ENCODE measurements at regions not wholly inside any gene's neighbourhood (a gene's known extent, or its start where the extent isn't known, plus 50 kb on each side); places are given as distances from the start of the nearest gene placed in this dataset.

- no peak overlapping the region for H3K4me3 ChIP-seq (ENCODE audit: low read depth in 2 of 2, low read length in 1 of 2)
- H3F3A ChIP-seq (replicated peaks; ENCODE audit: insufficient read depth), result no peaks in the 10 kb centered on the region
- H3K9ac ChIP-seq, result no peak overlapping the region
- H3K79me2 ChIP-seq (ENCODE audit: insufficient read depth), result no peaks in the 10 kb centered on the region
- 3% methylated on average over 3 of the region's 3 CpGs for WGBS (ENCODE audit: low lambda C conversion rate)
- no peak for DNase-seq
- no peaks in the 10 kb centered on the region for H3K27me3 ChIP-seq (ENCODE audit: insufficient read depth)
- no peaks in the 10 kb centered on the region for H3K9me3 ChIP-seq
- H3K36me3 ChIP-seq (replicated peaks in 1 of 2; ENCODE audit: control insufficient read depth in 1 of 2, insufficient read depth in 2 of 2, low read length in 1 of 2), result no peaks in the 10 kb centered on the region
- no peaks in the 10 kb centered on the region for H3K4me1 ChIP-seq (ENCODE audit: control insufficient read depth in 1 of 2, insufficient read depth in 2 of 2, low read depth in 1 of 2, low read length in 1 of 2)
- no peaks in the 10 kb centered on the region for H4K20me1 ChIP-seq (ENCODE audit: insufficient read depth)
- H2AFZ ChIP-seq (ENCODE audit: low read depth), result no peak overlapping the region
- TF ChIP-seq RCOR1 (IDR thresholded peaks at IDR 0.05; ENCODE audit: low read length) (no peak), TAF1 (IDR thresholded peaks at IDR 0.05; ENCODE audit: borderline replicate concordance, low read depth, low read length) (no peak), NRF1 (IDR thresholded peaks at IDR 0.05; ENCODE audit: low read depth, low read length) (no peak), MAX (IDR thresholded peaks at IDR 0.05; ENCODE audit: low read depth) (no peak), ELF1 (IDR thresholded peaks at IDR 0.05) (no peak), RFX5 (IDR thresholded peaks at IDR 0.05; ENCODE audit: low read length) (no peak), SIN3A (IDR thresholded peaks at IDR 0.05; ENCODE audit: borderline replicate concordance, low read depth, low read length) (no peak), TEAD4 (IDR thresholded peaks at IDR 0.05; ENCODE audit: borderline replicate concordance, insufficient read depth) (no peak), RAD21 (IDR thresholded peaks at IDR 0.05; ENCODE audit: low read length) (no peak), POLR2AphosphoS5 (IDR thresholded peaks at IDR 0.05; ENCODE audit: low read depth, low read length) (no peak), NFIC (IDR thresholded peaks at IDR 0.05; ENCODE audit: borderline replicate concordance) (no peak), GABPA (IDR thresholded peaks at IDR 0.05; ENCODE audit: low read depth) (no peak), ZBTB33 (IDR thresholded peaks at IDR 0.05; ENCODE audit: borderline replicate concordance, low read depth) (no peak), USF2 (IDR thresholded peaks at IDR 0.05; ENCODE audit: borderline replicate concordance, low read depth, low read length) (no peak), SMC3 (IDR thresholded peaks at IDR 0.05; ENCODE audit: low read depth, low read length) (no peak), FOXM1 (IDR thresholded peaks at IDR 0.05; ENCODE audit: low read depth) (no peak), JUND (IDR thresholded peaks at IDR 0.05) (no peak), CHD2 (IDR thresholded peaks at IDR 0.05; ENCODE audit: low read length, partially characterized antibody) (no peak)
- H3K27ac ChIP-seq (ENCODE audit: low read depth in 2 of 2, low read length in 1 of 2), result no peak overlapping the region
- POLR2A ChIA-PET, result no interaction called here
- CTCF ChIA-PET, result no interaction called here
- no peaks in the 10 kb centered on the region for H3K9me2 ChIP-seq
- no peak overlapping the region for H3K4me2 ChIP-seq
These were observed 147.9 kb upstream of the SAMSN1 start for GRCh38 chr21:14693997-14694396.

GRCh38 chr21:14691914-14692313, 145.8 kb upstream of the SAMSN1 start:
- DNase-seq, result no peak
- TF ChIP-seq FOXJ3 (CRISPR knock-in tag; IDR thresholded peaks at IDR 0.05) (no peak), RXRA (IDR thresholded peaks at IDR 0.05; ENCODE audit: borderline replicate concordance, low read depth) (no peak), MEF2A (IDR thresholded peaks at IDR 0.05; ENCODE audit: borderline replicate concordance, low read depth) (no peak), SIN3A (IDR thresholded peaks at IDR 0.05; ENCODE audit: borderline replicate concordance, low read depth, low read length) (no peak), GABPA (IDR thresholded peaks at IDR 0.05; ENCODE audit: low read depth) (no peak)
- no peak overlapping the region for H3K9ac ChIP-seq
- H3K36me3 ChIP-seq (replicated peaks in 1 of 2; ENCODE audit: control insufficient read depth in 1 of 2, insufficient read depth in 2 of 2, low read length in 1 of 2), result no peaks in the 10 kb centered on the region
- no peak overlapping the region for H2AFZ ChIP-seq (ENCODE audit: low read depth)
- ChIA-PET CTCF (no interaction called here), POLR2A (no interaction called here)
- H3K4me2 ChIP-seq, result no peak overlapping the region
- no peak overlapping the region for H3K4me3 ChIP-seq (ENCODE audit: low read depth in 2 of 2, low read length in 1 of 2)
- no peaks in the 10 kb centered on the region for H3K27me3 ChIP-seq (ENCODE audit: insufficient read depth)
- H3K9me3 ChIP-seq, result no peaks in the 10 kb centered on the region
- no peaks in the 10 kb centered on the region for H3K4me1 ChIP-seq (ENCODE audit: control insufficient read depth in 1 of 2, insufficient read depth in 2 of 2, low read depth in 1 of 2, low read length in 1 of 2)
- no peaks in the 10 kb centered on the region for H4K20me1 ChIP-seq (ENCODE audit: insufficient read depth)
- H3K9me2 ChIP-seq, result no peaks in the 10 kb centered on the region
- no peaks in the 10 kb centered on the region for H3K79me2 ChIP-seq (ENCODE audit: insufficient read depth)
- 1% methylated on average over 5 of the region's 5 CpGs for WGBS (ENCODE audit: low lambda C conversion rate)
- no peak overlapping the region for H3K27ac ChIP-seq (ENCODE audit: low read depth in 2 of 2, low read length in 1 of 2)
- H3F3A ChIP-seq (replicated peaks; ENCODE audit: insufficient read depth), result no peaks in the 10 kb centered on the region

Measured in SK-N-SH (cell line).